HG03342 (cell line): ENCODE measurements at regions not wholly inside any gene's neighbourhood (a gene's known extent, or its start where the extent isn't known, plus 50 kb on each side); places are given as distances from the start of the nearest gene placed in this dataset.

Source experiments
- ATAC-seq: cut with Tn5 transposase; IDR thresholded peaks from one replicate; pipeline ENCODE4 v1.9.1; 2021; ENCODE audit warnings: mild to moderate bottlenecking, moderate library complexity; ENCODE audit not compliant: unreplicated experiment

DNA sequence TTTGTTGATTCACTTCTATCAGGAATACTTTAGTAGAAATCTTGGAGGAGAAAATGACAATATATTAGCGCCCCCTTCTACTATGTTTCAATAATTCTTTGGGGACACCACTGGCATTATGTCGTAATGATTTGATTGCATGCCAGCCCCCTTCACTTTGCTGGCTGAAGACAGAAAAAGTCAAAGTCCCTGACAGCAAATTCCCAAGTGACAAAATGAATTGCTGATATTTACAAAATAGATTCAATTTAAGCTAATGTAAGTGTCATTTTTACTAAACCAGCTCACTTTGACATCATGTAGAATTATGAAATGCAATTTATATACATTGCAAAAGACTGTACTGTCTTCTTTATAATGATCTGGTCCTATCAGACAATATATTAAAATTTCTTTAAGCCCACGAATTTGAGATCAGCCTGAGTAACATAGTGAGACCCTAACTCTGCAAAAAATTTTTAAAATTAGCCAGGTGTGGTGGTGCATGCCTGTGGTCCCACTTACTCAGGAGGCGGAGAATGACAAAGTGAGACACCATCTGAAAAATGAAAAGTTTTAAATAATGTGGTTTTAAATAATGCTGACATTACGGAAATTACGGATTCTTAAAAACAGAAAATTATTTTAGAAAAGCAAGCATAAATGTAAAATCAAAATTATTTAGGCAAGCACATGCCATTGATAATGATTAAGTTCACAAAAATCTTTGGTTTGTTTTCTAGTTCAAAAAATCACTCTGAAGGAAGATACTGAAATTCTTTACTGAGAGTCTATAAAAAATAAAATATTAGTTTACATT lies 520.1 kb upstream of the PKDCC start:
- no peak for ATAC-seq

GRCh38 chr2:41535575-41535974 lies 512.2 kb upstream of the PKDCC start:
- no peak for ATAC-seq

- no peak for ATAC-seq
Measured at GRCh38 chr2:41540272-41540998, 507.4 kb upstream of the PKDCC start.

DNA sequence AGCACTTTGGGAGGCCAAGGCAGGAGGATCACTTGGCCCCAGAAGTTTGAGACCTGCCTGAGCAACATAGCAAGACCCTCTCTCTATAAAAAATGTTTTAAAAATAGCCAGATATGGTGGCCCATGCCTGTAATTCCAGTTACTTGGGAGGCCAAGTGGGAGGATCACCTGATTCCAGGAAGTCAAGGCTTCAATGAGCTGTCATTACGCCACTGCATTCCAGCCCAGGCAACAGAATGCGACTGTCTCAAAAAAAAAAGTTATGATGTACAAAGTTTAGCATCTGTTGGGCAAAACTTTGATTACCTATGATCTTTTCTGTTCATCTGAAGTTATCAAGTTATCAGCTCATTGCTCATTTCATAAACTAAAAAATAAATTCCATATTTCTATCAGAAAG lies 504.1 kb upstream of the PKDCC start:
- no peak for ATAC-seq

DNA sequence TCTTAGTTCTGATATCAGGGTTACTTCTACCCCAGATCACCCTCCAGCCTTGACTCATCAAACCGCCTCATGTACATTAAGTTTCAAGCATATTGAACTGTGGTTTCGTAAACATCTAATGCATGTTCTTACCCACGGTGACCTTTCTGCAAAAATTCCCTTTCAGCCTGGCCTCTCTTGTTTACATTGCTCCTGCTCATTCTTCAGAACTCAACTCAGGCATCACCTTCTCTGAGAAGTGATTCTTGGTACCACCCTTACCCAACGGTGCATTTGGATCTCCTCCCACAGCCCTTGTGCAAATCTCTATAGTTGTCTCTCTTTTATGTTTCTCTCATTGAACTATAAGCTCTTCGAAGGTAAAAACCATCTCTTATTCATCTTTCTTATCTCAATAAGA lies 503.1 kb upstream of the PKDCC start:
- ATAC-seq, result no peak

GRCh38 chr2:41546031-41546430 lies 501.8 kb upstream of the PKDCC start:
- ATAC-seq, result no peak

DNA sequence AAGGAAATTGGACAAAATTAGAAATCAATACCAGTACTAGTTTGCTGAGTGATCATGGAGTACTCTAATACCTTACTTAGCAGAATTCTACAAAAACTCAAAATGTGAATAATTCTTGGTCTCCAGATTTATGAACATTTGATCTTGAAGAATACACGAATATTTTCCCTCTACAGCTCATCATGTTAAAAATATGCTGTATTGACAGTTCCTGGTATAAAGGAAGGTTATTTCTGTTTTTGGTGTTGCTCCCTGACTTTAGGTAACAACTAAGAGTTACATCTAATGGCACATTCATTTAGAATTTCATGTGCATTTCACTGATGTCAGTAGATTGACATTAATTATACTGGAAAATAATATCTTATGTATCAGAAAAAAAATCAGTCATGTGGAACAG lies 479.2 kb upstream of the PKDCC start:
- ATAC-seq, result no peak

- no peak for ATAC-seq
Measured at GRCh38 chr2:41572154-41572553, 475.7 kb upstream of the PKDCC start.

GRCh38 chr2:41576423-41576822 lies 471.4 kb upstream of the PKDCC start:
- ATAC-seq, result no peak

DNA sequence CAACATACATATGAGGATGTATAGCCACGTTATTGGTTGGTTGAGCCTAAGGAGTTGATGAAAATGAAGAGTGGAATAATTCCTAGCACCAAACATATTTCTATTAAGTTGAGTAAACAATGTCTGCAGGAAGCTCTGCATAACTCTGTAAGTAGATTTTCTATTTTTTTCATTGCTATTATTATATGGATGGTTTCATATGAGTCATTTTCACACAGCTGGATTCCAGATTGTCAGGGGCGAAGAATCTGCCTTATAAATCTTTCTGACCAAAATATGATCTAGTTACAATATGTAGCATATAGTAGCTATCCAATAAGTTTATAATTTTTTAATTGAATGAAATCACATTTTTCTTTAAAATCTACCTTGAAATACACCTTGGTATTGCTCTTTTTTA lies 468.0 kb upstream of the PKDCC start:
- no peak for ATAC-seq

DNA sequence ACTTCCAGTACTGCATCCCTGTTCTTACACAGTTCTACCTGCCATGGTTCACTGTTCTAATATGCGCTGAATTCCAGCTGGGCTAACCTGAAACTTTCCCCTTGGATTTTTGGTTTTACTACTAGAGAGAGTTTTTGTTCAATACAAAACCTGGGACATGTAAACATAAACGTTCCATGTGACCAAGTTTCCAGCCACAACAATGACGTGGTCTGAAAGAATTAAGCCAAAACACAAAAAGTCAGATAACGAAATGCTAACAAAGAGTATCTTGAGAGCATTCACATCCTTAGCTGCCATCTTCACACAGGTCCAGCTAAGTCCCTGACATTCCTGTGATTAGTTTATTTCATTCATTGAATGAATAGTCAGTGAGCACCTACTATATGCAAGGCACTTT lies 467.0 kb upstream of the PKDCC start:
- ATAC-seq, result no peak

DNA sequence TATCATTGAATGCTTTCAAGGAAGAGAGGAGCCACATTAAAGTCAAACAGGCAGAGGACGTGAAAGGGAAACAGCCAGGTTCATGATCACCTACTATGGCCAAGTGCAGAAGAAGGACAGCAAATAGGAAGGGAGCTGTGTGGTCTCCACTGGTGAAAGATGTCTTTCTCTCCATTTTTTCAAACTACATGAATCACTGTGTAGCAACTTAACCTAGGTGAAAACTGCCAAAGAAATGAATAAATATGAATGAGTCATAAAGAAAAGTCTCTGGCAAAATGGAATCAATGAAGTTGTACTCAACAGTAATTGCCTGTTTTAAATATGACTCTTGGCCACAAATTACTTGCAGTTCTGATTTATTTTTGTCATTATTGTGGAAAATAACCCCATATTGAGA lies 452.6 kb upstream of the PKDCC start:
- ATAC-seq, result no peak

- no peak for ATAC-seq
Measured at GRCh38 chr2:41597680-41598079, 450.1 kb upstream of the PKDCC start.

DNA sequence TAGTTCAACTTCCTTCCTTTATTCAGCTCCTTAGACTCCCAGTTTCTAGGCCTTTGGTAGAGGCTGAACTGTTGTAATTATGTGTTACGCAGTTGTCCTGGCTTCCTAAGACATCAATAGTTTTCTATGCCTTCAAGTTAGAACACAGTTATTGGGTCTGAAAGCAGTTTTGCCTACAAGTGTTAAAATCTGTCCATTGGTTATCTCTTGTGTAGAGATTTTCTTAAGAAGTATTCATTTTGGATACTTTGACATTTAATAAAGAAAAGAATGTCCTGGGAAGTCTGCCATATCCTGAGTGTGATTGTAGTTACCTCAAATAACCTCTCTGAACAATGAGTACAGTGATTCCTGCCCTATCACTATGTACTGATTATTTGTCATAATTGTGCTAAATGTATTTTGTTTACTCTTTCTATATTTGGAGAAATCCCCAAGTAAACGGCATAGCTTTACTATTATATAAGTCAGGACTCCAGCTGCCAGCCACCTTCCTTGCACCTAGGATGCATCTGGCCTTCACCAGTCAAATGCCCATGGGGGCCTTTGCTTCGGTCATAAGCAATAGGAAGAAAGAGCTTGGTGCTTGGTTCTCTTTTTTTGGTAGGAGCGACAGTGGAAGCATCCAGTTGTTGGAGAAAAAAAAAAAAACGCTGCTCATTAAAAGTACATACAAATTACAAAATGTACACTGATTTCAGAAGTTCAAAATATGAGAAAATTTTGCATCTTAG lies 449.5 kb upstream of the PKDCC start:
- ATAC-seq, result no peak

DNA sequence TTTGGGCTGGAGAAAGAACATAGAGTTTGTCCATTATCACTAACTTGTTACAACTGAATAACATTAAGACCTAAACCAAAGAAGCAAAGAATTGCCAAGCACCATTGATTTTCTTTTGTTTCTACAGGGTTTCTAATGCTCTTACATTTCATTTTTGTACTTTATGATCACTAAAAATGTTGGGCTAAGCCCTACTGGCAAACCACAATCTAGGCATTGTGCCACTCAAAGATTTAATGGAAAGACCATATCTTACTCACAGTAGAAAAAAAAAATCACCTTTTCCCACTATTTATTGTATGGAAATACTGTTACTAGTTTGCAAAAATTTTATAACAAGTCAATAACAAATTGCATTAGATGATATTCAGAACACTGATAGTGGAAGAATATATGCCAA lies 447.4 kb upstream of the PKDCC start:
- ATAC-seq, result no peak

- ATAC-seq, result no peak
Measured at GRCh38 chr2:41602341-41602740, 445.5 kb upstream of the PKDCC start.

DNA sequence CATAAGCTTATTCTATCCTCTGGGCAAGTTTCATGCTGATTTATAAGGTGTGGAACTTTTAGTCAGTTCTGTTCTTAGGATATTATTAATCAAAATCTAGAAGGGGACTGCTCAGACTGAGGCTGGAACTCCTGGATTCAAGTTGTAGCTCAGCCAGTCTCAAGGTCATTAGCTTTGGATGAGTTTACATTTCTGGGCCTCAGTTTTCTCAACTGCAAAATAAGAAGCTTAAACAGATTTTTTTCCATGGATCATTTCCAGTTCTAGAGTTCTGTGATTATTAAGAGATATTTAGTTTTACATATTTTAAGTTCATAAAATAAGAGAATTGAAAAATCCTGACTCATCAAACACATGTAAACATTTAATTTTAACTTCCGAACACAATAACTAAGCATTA lies 442.5 kb upstream of the PKDCC start:
- ATAC-seq, result no peak

- no peak for ATAC-seq
Measured at GRCh38 chr2:41605914-41606313, 441.9 kb upstream of the PKDCC start.

- no peak for ATAC-seq
Measured at GRCh38 chr2:41610501-41611190, 437.2 kb upstream of the PKDCC start.

DNA sequence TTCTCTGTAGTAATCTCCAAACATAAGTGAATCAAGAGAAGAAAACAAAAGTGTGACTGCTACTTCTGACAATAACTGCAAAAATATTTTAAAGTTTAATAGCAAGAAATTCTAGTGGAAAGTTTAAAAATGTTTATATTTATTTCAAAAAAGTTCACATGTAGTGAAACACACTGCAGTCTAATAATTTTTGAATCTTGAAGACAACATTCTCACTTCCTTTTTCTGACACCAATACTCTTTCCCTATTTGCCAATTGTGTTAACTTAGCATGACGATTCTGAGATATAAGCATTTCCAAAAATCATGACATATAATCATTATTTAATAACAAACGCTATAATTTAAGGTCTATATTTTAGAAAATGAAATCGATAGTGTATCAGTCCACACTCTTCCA lies 429.1 kb upstream of the PKDCC start:
- no peak for ATAC-seq

DNA sequence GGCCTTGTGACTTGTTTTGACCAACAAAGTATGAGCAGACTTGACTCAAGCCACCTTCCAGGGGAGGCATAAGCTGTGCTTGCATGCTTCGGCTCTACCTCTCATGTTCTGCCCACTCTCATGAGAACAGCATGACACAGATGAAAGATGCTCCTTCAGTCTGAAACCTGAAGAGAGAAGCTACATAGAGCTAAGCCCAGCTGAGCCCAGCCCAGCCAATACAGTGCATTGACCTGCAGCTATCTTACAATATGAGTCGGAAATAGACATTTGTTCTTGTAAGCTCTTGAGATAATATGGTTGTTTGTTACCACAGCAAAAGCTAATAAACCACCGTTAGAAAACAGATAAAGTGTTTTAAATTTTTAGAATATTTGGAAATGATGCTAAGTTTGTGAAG lies 426.7 kb upstream of the PKDCC start:
- ATAC-seq, result no peak
